ENCODE measurements at regions not wholly inside any gene's neighbourhood (a gene's known extent, or its start where the extent isn't known, plus 50 kb on each side); places are given as distances from the start of the nearest gene placed in this dataset.

- Histone ChIP-seq H3K9me3 (ENCODE audit: insufficient read depth, low read length) (no peaks in the 10 kb centered on the region), H3K36me3 (ENCODE audit: insufficient read depth, insufficient read length, low read length) (no peaks in the 10 kb centered on the region), H3K4me3 (ENCODE audit: insufficient read length, low read depth) (no peak overlapping the region), H3K4me1 (ENCODE audit: insufficient read depth, insufficient read length) (no peaks in the 10 kb centered on the region), H3K27me3 (ENCODE audit: insufficient read depth, insufficient read length) (no peaks in the 10 kb centered on the region), H3K9ac (ENCODE audit: insufficient read length, low read depth) (no peak overlapping the region)
- no peak for DNase-seq (ENCODE audit: low read depth, low spot score)
- TF ChIP-seq YY1 (IDR thresholded peaks at IDR 0.05; ENCODE audit: insufficient read depth, insufficient read length) (no peak), SUZ12 (IDR thresholded peaks at IDR 0.05; ENCODE audit: extremely low read depth, insufficient read depth, insufficient read length) (no peak), ZNF274 (IDR thresholded peaks at IDR 0.05; ENCODE audit: low read depth, low read length) (no peak)
These were observed 181.6 kb downstream of the PCDH7 start for GRCh38 chr4:30901461-30902451.

GRCh38 chr4:30903502-30904214 is 183.5 kb downstream of the PCDH7 start:
- H3K4me3 ChIP-seq (ENCODE audit: insufficient read length, low read depth): no peak overlapping the region
- H3K9me3 ChIP-seq (ENCODE audit: insufficient read depth, low read length): no peaks in the 10 kb centered on the region
- no peaks in the 10 kb centered on the region for H3K27me3 ChIP-seq (ENCODE audit: insufficient read depth, insufficient read length)
- H3K9ac ChIP-seq (ENCODE audit: insufficient read length, low read depth): no peak overlapping the region
- TF ChIP-seq ZNF274 (IDR thresholded peaks at IDR 0.05; ENCODE audit: low read depth, low read length): no peak
- no peak for TF ChIP-seq SUZ12 (IDR thresholded peaks at IDR 0.05; ENCODE audit: extremely low read depth, insufficient read depth, insufficient read length)
- no peak for TF ChIP-seq YY1 (IDR thresholded peaks at IDR 0.05; ENCODE audit: insufficient read depth, insufficient read length)
- no peak for DNase-seq (ENCODE audit: low read depth, low spot score)
- H3K4me1 ChIP-seq (ENCODE audit: insufficient read depth, insufficient read length): no peaks in the 10 kb centered on the region
- H3K36me3 ChIP-seq (ENCODE audit: insufficient read depth, insufficient read length, low read length): no peaks in the 10 kb centered on the region

- TF ChIP-seq YY1 (IDR thresholded peaks at IDR 0.05; ENCODE audit: insufficient read depth, insufficient read length) (no peak), ZNF274 (IDR thresholded peaks at IDR 0.05; ENCODE audit: low read depth, low read length) (no peak), SUZ12 (IDR thresholded peaks at IDR 0.05; ENCODE audit: extremely low read depth, insufficient read depth, insufficient read length) (no peak)
- Histone ChIP-seq H3K27me3 (ENCODE audit: insufficient read depth, insufficient read length) (no peaks in the 10 kb centered on the region), H3K9me3 (ENCODE audit: insufficient read depth, low read length) (no peaks in the 10 kb centered on the region), H3K36me3 (ENCODE audit: insufficient read depth, insufficient read length, low read length) (no peaks in the 10 kb centered on the region), H3K4me3 (ENCODE audit: insufficient read length, low read depth) (no peak overlapping the region), H3K9ac (ENCODE audit: insufficient read length, low read depth) (no peak overlapping the region), H3K4me1 (ENCODE audit: insufficient read depth, insufficient read length) (no peaks in the 10 kb centered on the region)
- DNase-seq (ENCODE audit: low read depth, low spot score): no peak
These were observed 184.0 kb downstream of the PCDH7 start for GRCh38 chr4:30904215-30904555.

- H3K36me3 ChIP-seq (ENCODE audit: insufficient read depth, insufficient read length, low read length): no peaks in the 10 kb centered on the region
- no peaks in the 10 kb centered on the region for H3K4me1 ChIP-seq (ENCODE audit: insufficient read depth, insufficient read length)
- TF ChIP-seq SUZ12 (IDR thresholded peaks at IDR 0.05; ENCODE audit: extremely low read depth, insufficient read depth, insufficient read length): no peak
- TF ChIP-seq YY1 (IDR thresholded peaks at IDR 0.05; ENCODE audit: insufficient read depth, insufficient read length): no peak
- TF ChIP-seq ZNF274 (IDR thresholded peaks at IDR 0.05; ENCODE audit: low read depth, low read length): no peak
- no peak for DNase-seq (ENCODE audit: low read depth, low spot score)
- no peaks in the 10 kb centered on the region for H3K9me3 ChIP-seq (ENCODE audit: insufficient read depth, low read length)
- no peaks in the 10 kb centered on the region for H3K27me3 ChIP-seq (ENCODE audit: insufficient read depth, insufficient read length)
- no peak overlapping the region for H3K9ac ChIP-seq (ENCODE audit: insufficient read length, low read depth)
- no peak overlapping the region for H3K4me3 ChIP-seq (ENCODE audit: insufficient read length, low read depth)
These were observed 184.4 kb downstream of the PCDH7 start for GRCh38 chr4:30904588-30904987.

GRCh38 chr4:30912098-30912714 is 192.0 kb downstream of the PCDH7 start:
- no peak for DNase-seq (ENCODE audit: low read depth, low spot score)
- Histone ChIP-seq H3K9me3 (ENCODE audit: insufficient read depth, low read length) (no peaks in the 10 kb centered on the region), H3K36me3 (ENCODE audit: insufficient read depth, insufficient read length, low read length) (no peaks in the 10 kb centered on the region), H3K4me1 (ENCODE audit: insufficient read depth, insufficient read length) (no peaks in the 10 kb centered on the region), H3K9ac (ENCODE audit: insufficient read length, low read depth) (no peak overlapping the region), H3K27me3 (ENCODE audit: insufficient read depth, insufficient read length) (no peaks in the 10 kb centered on the region), H3K4me3 (ENCODE audit: insufficient read length, low read depth) (no peak overlapping the region)
- TF ChIP-seq YY1 (IDR thresholded peaks at IDR 0.05; ENCODE audit: insufficient read depth, insufficient read length): no peak
- TF ChIP-seq SUZ12 (IDR thresholded peaks at IDR 0.05; ENCODE audit: extremely low read depth, insufficient read depth, insufficient read length): no peak
- TF ChIP-seq ZNF274 (IDR thresholded peaks at IDR 0.05; ENCODE audit: low read depth, low read length): no peak

GRCh38 chr4:30916337-30917274 is 196.4 kb downstream of the PCDH7 start:
- Histone ChIP-seq H3K36me3 (ENCODE audit: insufficient read depth, insufficient read length, low read length) (no peaks in the 10 kb centered on the region), H3K4me3 (ENCODE audit: insufficient read length, low read depth) (no peak overlapping the region), H3K9me3 (ENCODE audit: insufficient read depth, low read length) (no peaks in the 10 kb centered on the region), H3K9ac (ENCODE audit: insufficient read length, low read depth) (no peak overlapping the region), H3K4me1 (ENCODE audit: insufficient read depth, insufficient read length) (no peaks in the 10 kb centered on the region), H3K27me3 (ENCODE audit: insufficient read depth, insufficient read length) (no peaks in the 10 kb centered on the region)
- no peak for TF ChIP-seq YY1 (IDR thresholded peaks at IDR 0.05; ENCODE audit: insufficient read depth, insufficient read length)
- no peak for TF ChIP-seq SUZ12 (IDR thresholded peaks at IDR 0.05; ENCODE audit: extremely low read depth, insufficient read depth, insufficient read length)
- no peak for TF ChIP-seq ZNF274 (IDR thresholded peaks at IDR 0.05; ENCODE audit: low read depth, low read length)
- DNase-seq (ENCODE audit: low read depth, low spot score): no peak

All from NT2/D1 (cell line).